Neural progenitor cell (in vitro differentiated cells): ENCODE measurements at regions not wholly inside any gene's neighbourhood (a gene's known extent, or its start where the extent isn't known, plus 50 kb on each side); places are given as distances from the start of the nearest gene placed in this dataset.

ENCODE experiments used
- DNase-seq: peaks from one replicate; pipeline ENCODE4 v3.0.0-alpha.2; 2016; ENCODE audit warnings: low spot score
- H2AFZ ChIP-seq: fragments of 200-600 bp; sonication (generic); replicated peaks from 2 replicates; pipeline ENCODE4 v1.6.1; 2016; ENCODE audit warnings: antibody characterized with exemption
- H3F3A ChIP-seq: fragments of 200-600 bp; sonication (generic); 2 replicates; pipeline ENCODE4 v1.6.1; 2016; ENCODE audit warnings: antibody characterized with exemption, low read depth
- H3K27ac ChIP-seq: fragments of 200-600 bp; sonication (generic); 2 replicates; pipeline ENCODE4 v1.5.1; 2016; ENCODE audit warnings: mild to moderate bottlenecking
- H3K27me3 ChIP-seq: fragments of 200-600 bp; sonication (generic); 2 replicates; pipeline ENCODE4 v1.6.1; 2016; ENCODE audit warnings: mild to moderate bottlenecking, moderate library complexity
- H3K36me3 ChIP-seq: fragments of 200-600 bp; sonication (generic); 2 replicates; pipeline ENCODE4 v1.5.1; 2016
- H3K4me1 ChIP-seq: fragments of 200-600 bp; sonication (generic); 2 replicates; pipeline ENCODE4 v1.6.1; 2016; ENCODE audit warnings: mixed run types
- H3K4me2 ChIP-seq: fragments of 200-600 bp; sonication (generic); 2 replicates; pipeline ENCODE4 v1.6.1; 2016
- H3K4me3 ChIP-seq: fragments of 200-600 bp; sonication (generic); 2 replicates; pipeline ENCODE4 v1.5.1; 2016
- H3K79me2 ChIP-seq: fragments of 200-600 bp; sonication (generic); 2 replicates; pipeline ENCODE4 v1.6.1; 2016; ENCODE audit warnings: low read depth
- H3K9ac ChIP-seq: fragments of 200-600 bp; sonication (generic); 2 replicates; pipeline ENCODE4 v1.6.1; 2016
- H3K9me3 ChIP-seq: fragments of 200-600 bp; sonication (generic); 2 replicates; pipeline ENCODE4 v1.5.1; 2016; ENCODE audit warnings: low read depth
- H4K20me1 ChIP-seq: fragments of 200-600 bp; sonication (generic); 2 replicates; pipeline ENCODE4 v1.6.1; 2016; ENCODE audit warnings: low read depth
- H3K27ac Mint-ChIP-seq: 3 replicates; pipeline ENCODE4 v1.8.0; 2021; ENCODE audit warnings: mixed read lengths
- H3K27me3 Mint-ChIP-seq: 2 replicates; pipeline ENCODE4 v1.8.0; 2022; ENCODE audit warnings: low read depth, mild to moderate bottlenecking, inconsistent platforms, moderate library complexity, mixed read lengths; ENCODE audit not compliant: insufficient read depth
- H3K36me3 Mint-ChIP-seq: 3 replicates; pipeline ENCODE4 v1.8.0; 2021; ENCODE audit warnings: mixed read lengths
- H3K4me1 Mint-ChIP-seq: 3 replicates; pipeline ENCODE4 v1.8.0; 2021; ENCODE audit warnings: mixed read lengths
- H3K4me3 Mint-ChIP-seq: 3 replicates; pipeline ENCODE4 v1.8.0; 2021; ENCODE audit warnings: mild to moderate bottlenecking, moderate library complexity, mixed read lengths
- H3K9me3 Mint-ChIP-seq: 3 replicates; pipeline ENCODE4 v1.8.0; 2020; ENCODE audit warnings: mixed read lengths
- EZH2 ChIP-seq: fragments of 200-600 bp; sonication (generic); IDR thresholded peaks from 2 replicates; pipeline ENCODE4 v1.6.1; 2017; ENCODE audit warnings: antibody characterized with exemption, mild to moderate bottlenecking, moderate library complexity
- EZH2phosphoT487 ChIP-seq: fragments of 200-600 bp; sonication (generic); IDR thresholded peaks from 2 replicates; pipeline ENCODE4 v1.6.1; 2017; ENCODE audit warnings: antibody characterized with exemption
- TF ChIP-seq, protein P1 (sequence below): fragments of 200-600 bp; sonication (generic); IDR thresholded peaks from 2 replicates; pipeline ENCODE4 v1.5.1; 2017; ENCODE audit warnings: antibody characterized with exemption, mild to moderate bottlenecking

GRCh38 chr1:187648091-187648490 lies 819.3 kb downstream of the PLA2G4A start:
- Histone ChIP-seq H3K4me3 (no peak overlapping the region), H3K79me2 (peaks cover 28% of the 10 kb centered on the region), H3K27me3 (no peaks in the 10 kb centered on the region), H3K4me1 (peaks cover 5% of the 10 kb centered on the region), H2AFZ (no peak overlapping the region), H3K9me3 (no peaks in the 10 kb centered on the region), H4K20me1 (no peaks in the 10 kb centered on the region), H3K36me3 (no peaks in the 10 kb centered on the region), H3K9ac (no peak overlapping the region), H3K27ac (no peak overlapping the region), H3K4me2 (no peak overlapping the region), H3F3A (no peaks in the 10 kb centered on the region)
- no peaks in the 10 kb centered on the region for H3K36me3 Mint-ChIP-seq
- H3K27ac Mint-ChIP-seq = no peak overlapping the region
- H3K9me3 Mint-ChIP-seq = no peaks in the 10 kb centered on the region
- TF ChIP-seq EZH2 = no peak
- TF ChIP-seq, protein P1, sequence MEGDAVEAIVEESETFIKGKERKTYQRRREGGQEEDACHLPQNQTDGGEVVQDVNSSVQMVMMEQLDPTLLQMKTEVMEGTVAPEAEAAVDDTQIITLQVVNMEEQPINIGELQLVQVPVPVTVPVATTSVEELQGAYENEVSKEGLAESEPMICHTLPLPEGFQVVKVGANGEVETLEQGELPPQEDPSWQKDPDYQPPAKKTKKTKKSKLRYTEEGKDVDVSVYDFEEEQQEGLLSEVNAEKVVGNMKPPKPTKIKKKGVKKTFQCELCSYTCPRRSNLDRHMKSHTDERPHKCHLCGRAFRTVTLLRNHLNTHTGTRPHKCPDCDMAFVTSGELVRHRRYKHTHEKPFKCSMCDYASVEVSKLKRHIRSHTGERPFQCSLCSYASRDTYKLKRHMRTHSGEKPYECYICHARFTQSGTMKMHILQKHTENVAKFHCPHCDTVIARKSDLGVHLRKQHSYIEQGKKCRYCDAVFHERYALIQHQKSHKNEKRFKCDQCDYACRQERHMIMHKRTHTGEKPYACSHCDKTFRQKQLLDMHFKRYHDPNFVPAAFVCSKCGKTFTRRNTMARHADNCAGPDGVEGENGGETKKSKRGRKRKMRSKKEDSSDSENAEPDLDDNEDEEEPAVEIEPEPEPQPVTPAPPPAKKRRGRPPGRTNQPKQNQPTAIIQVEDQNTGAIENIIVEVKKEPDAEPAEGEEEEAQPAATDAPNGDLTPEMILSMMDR = no peak
- no peak for TF ChIP-seq EZH2phosphoT487
- no peak for DNase-seq
- no peaks in the 10 kb centered on the region for H3K27me3 Mint-ChIP-seq
- H3K4me3 Mint-ChIP-seq = no peak overlapping the region
- peaks cover 3% of the 10 kb centered on the region for H3K4me1 Mint-ChIP-seq

GRCh38 chr1:187654635-187655034 lies 825.9 kb downstream of the PLA2G4A start:
- Histone ChIP-seq H3K4me1 (no peaks in the 10 kb centered on the region), H3K27me3 (no peaks in the 10 kb centered on the region), H4K20me1 (no peaks in the 10 kb centered on the region), H3K4me3 (no peak overlapping the region), H2AFZ (no peak overlapping the region), H3K9ac (no peak overlapping the region), H3F3A (no peaks in the 10 kb centered on the region), H3K79me2 (no peaks in the 10 kb centered on the region), H3K27ac (no peak overlapping the region), H3K9me3 (no peaks in the 10 kb centered on the region), H3K4me2 (no peak overlapping the region), H3K36me3 (no peaks in the 10 kb centered on the region)
- no peak for DNase-seq
- no peaks in the 10 kb centered on the region for H3K27me3 Mint-ChIP-seq
- H3K4me3 Mint-ChIP-seq = no peak overlapping the region
- TF ChIP-seq, protein P1 = no peak
- TF ChIP-seq EZH2phosphoT487 (no peak), EZH2 (no peak)
- H3K9me3 Mint-ChIP-seq = no peaks in the 10 kb centered on the region
- no peaks in the 10 kb centered on the region for H3K36me3 Mint-ChIP-seq
- no peaks in the 10 kb centered on the region for H3K4me1 Mint-ChIP-seq
- H3K27ac Mint-ChIP-seq = no peak overlapping the region

GRCh38 chr1:187655104-187655503 lies 826.4 kb downstream of the PLA2G4A start:
- Mint-ChIP-seq H3K36me3 (no peaks in the 10 kb centered on the region), H3K27ac (no peak overlapping the region), H3K4me1 (no peaks in the 10 kb centered on the region), H3K4me3 (no peak overlapping the region), H3K9me3 (no peaks in the 10 kb centered on the region), H3K27me3 (no peaks in the 10 kb centered on the region)
- no peaks in the 10 kb centered on the region for H4K20me1 ChIP-seq
- TF ChIP-seq EZH2 (no peak), EZH2phosphoT487 (no peak)
- TF ChIP-seq, protein P1 = no peak
- no peaks in the 10 kb centered on the region for H3K9me3 ChIP-seq
- no peak for DNase-seq
- no peak overlapping the region for H3K9ac ChIP-seq
- no peak overlapping the region for H3K4me3 ChIP-seq
- no peak overlapping the region for H3K27ac ChIP-seq
- no peaks in the 10 kb centered on the region for H3K27me3 ChIP-seq
- H3K36me3 ChIP-seq = no peaks in the 10 kb centered on the region
- no peaks in the 10 kb centered on the region for H3F3A ChIP-seq
- no peaks in the 10 kb centered on the region for H3K79me2 ChIP-seq
- no peak overlapping the region for H3K4me2 ChIP-seq
- H3K4me1 ChIP-seq = no peaks in the 10 kb centered on the region
- H2AFZ ChIP-seq = no peak overlapping the region

DNA sequence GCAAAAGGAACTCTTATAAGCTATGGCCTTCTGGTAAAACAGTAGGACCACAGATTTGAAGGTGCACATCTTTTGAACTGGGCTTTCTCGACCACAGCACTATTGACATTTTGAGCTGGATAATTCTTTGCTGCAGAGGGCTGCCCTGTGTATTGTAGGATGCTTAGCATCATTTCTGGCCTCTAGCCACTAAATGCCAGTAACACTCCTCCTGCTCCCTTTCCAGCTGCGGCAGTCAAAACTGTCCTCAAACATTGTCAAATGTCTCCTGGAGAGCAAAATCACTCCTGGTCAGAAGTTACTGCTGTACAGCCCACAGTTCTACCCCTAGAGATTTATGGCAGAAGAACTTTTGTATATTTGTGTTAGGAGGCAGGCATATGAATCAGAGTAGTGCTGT lies 836.7 kb downstream of the PLA2G4A start:
- H3K27me3 ChIP-seq = no peaks in the 10 kb centered on the region
- H3K27ac ChIP-seq = no peak overlapping the region
- no peaks in the 10 kb centered on the region for H3K79me2 ChIP-seq
- no peak overlapping the region for H2AFZ ChIP-seq
- no peaks in the 10 kb centered on the region for H3K9me3 ChIP-seq
- H3K9me3 Mint-ChIP-seq = no peaks in the 10 kb centered on the region
- no peak overlapping the region for H3K27ac Mint-ChIP-seq
- peaks cover 2% of the 10 kb centered on the region for H3K27me3 Mint-ChIP-seq
- no peak overlapping the region for H3K4me2 ChIP-seq
- DNase-seq = no peak
- no peak overlapping the region for H3K4me3 ChIP-seq
- no peaks in the 10 kb centered on the region for H3K4me1 Mint-ChIP-seq
- TF ChIP-seq, protein P1 = no peak
- no peak for TF ChIP-seq EZH2phosphoT487
- no peak for TF ChIP-seq EZH2
- H4K20me1 ChIP-seq = no peaks in the 10 kb centered on the region
- no peak overlapping the region for H3K9ac ChIP-seq
- no peaks in the 10 kb centered on the region for H3K36me3 Mint-ChIP-seq
- peaks cover 3% of the 10 kb centered on the region for H3F3A ChIP-seq
- H3K4me3 Mint-ChIP-seq = no peak overlapping the region
- no peaks in the 10 kb centered on the region for H3K36me3 ChIP-seq
- H3K4me1 ChIP-seq = no peaks in the 10 kb centered on the region
